H9 (cell line): ENCODE measurements at regions not wholly inside any gene's neighbourhood (a gene's known extent, or its start where the extent isn't known, plus 50 kb on each side); places are given as distances from the start of the nearest gene placed in this dataset.
"Not testable (repeated sequence)": the region's sequence is repeated elsewhere in the genome, so short reads cannot be mapped to it uniquely, and the experiment has no call there.

Experiments used
- DNase-seq: peaks from one replicate; pipeline ENCODE4 v3.0.0-alpha.2; 2017
- H2AFZ ChIP-seq: one replicate; pipeline ENCODE4 v1.6.1; 2013; ENCODE audit warnings: mild to moderate bottlenecking, low read length, control low read depth, moderate library complexity
- H2AK5ac ChIP-seq: 2 replicates; pipeline ENCODE4 v1.6.1; 2013; ENCODE audit warnings: low read length, control low read depth, mixed read lengths; ENCODE audit not compliant: insufficient read length
- H2BK120ac ChIP-seq: one replicate; pipeline ENCODE4 v1.6.1; 2013; ENCODE audit warnings: low read depth, mild to moderate bottlenecking, low read length, control low read depth, inconsistent platforms; ENCODE audit not compliant: poor library complexity, severe bottlenecking
- H2BK12ac ChIP-seq: 2 replicates; pipeline ENCODE4 v1.6.1; 2013; ENCODE audit warnings: low read length, control low read depth, mixed read lengths, low read depth; ENCODE audit not compliant: insufficient read length
- H2BK15ac ChIP-seq: 2 replicates; pipeline ENCODE4 v1.6.1; 2013; ENCODE audit warnings: low read depth, low read length, control low read depth
- H2BK20ac ChIP-seq: one replicate; pipeline ENCODE4 v1.6.1; 2013; ENCODE audit warnings: low read depth, mild to moderate bottlenecking, low read length, control low read depth, inconsistent platforms; ENCODE audit not compliant: poor library complexity, severe bottlenecking
- H2BK5ac ChIP-seq: 2 replicates; pipeline ENCODE4 v1.6.1; 2013; ENCODE audit warnings: low read length, control low read depth, mixed read lengths; ENCODE audit not compliant: insufficient read length
- H3K14ac ChIP-seq: 2 replicates; pipeline ENCODE4 v1.6.1; 2013; ENCODE audit warnings: low read length, control low read depth; ENCODE audit not compliant: insufficient read depth
- H3K18ac ChIP-seq: 2 replicates; pipeline ENCODE4 v1.6.1; 2013; ENCODE audit warnings: low read depth, mild to moderate bottlenecking, mixed read lengths, low read length, control low read depth; ENCODE audit not compliant: insufficient read length
- H3K23ac ChIP-seq: 2 replicates; pipeline ENCODE4 v1.6.1; 2013; ENCODE audit warnings: low read length, control low read depth, mixed read lengths, low read depth; ENCODE audit not compliant: insufficient read length
- H3K23me2 ChIP-seq: 2 replicates; pipeline ENCODE4 v1.6.1; 2013; ENCODE audit warnings: low read depth, mild to moderate bottlenecking, mixed read lengths, low read length, control low read depth; ENCODE audit not compliant: insufficient read length, poor library complexity, severe bottlenecking
- H3K27ac ChIP-seq: 2 replicates; pipeline ENCODE4 v1.5.1; 2013; ENCODE audit warnings: low read length, control low read depth, mixed read lengths, low read depth; ENCODE audit not compliant: insufficient read length
- H3K27me3 ChIP-seq: 2 replicates; pipeline ENCODE4 v1.6.1; 2013; ENCODE audit warnings: low read length, control low read depth, inconsistent platforms; ENCODE audit not compliant: insufficient read depth
- H3K4ac ChIP-seq: 2 replicates; pipeline ENCODE4 v1.6.1; 2013; ENCODE audit warnings: low read depth, mild to moderate bottlenecking, control low read depth, inconsistent platforms, low read length, moderate library complexity
- H3K4me1 ChIP-seq: 2 replicates; pipeline ENCODE4 v1.6.1; 2013; ENCODE audit warnings: low read length, control low read depth, inconsistent platforms; ENCODE audit not compliant: insufficient read depth
- H3K4me2 ChIP-seq: 2 replicates; pipeline ENCODE4 v1.6.1; 2013; ENCODE audit warnings: low read length, control low read depth, mixed read lengths; ENCODE audit not compliant: insufficient read length, insufficient read depth
- H3K56ac ChIP-seq: 2 replicates; pipeline ENCODE4 v1.6.1; 2013; ENCODE audit warnings: low read depth, mild to moderate bottlenecking, mixed read lengths, low read length, control low read depth; ENCODE audit not compliant: insufficient read length
- H3K79me1 ChIP-seq: 2 replicates; pipeline ENCODE4 v1.6.1; 2013; ENCODE audit warnings: low read depth, mild to moderate bottlenecking, moderate library complexity, low read length, control low read depth, inconsistent platforms; ENCODE audit not compliant: insufficient read depth, poor library complexity, severe bottlenecking
- H3K79me2 ChIP-seq: 2 replicates; pipeline ENCODE4 v1.6.1; 2013; ENCODE audit warnings: low read length, control low read depth, inconsistent platforms; ENCODE audit not compliant: insufficient read depth
- H3K9ac ChIP-seq: 2 replicates; pipeline ENCODE4 v1.6.1; 2013; ENCODE audit warnings: low read length, control low read depth, mixed read lengths; ENCODE audit not compliant: insufficient read length; ENCODE audit errors: extremely low read depth
- H3K9me3 ChIP-seq: one replicate; pipeline ENCODE4 v1.6.1; 2013; ENCODE audit warnings: low read depth, low read length, inconsistent platforms; ENCODE audit not compliant: control insufficient read depth
- H3T11ph ChIP-seq: one replicate; pipeline ENCODE4 v1.6.1; 2013; ENCODE audit warnings: mild to moderate bottlenecking, low read length, control low read depth, inconsistent platforms
- H4K20me1 ChIP-seq: one replicate; pipeline ENCODE4 v1.6.1; 2013; ENCODE audit not compliant: control insufficient read depth, insufficient read length, insufficient read depth
- H4K5ac ChIP-seq: 2 replicates; pipeline ENCODE4 v1.6.1; 2013; ENCODE audit warnings: low read depth, mild to moderate bottlenecking, mixed read lengths, low read length, control low read depth; ENCODE audit not compliant: insufficient read length
- H4K8ac ChIP-seq: replicated peaks from 2 replicates; pipeline ENCODE4 v1.6.1; 2013; ENCODE audit warnings: low read length, control low read depth, mixed read lengths, low read depth; ENCODE audit not compliant: insufficient read length
- H4K91ac ChIP-seq: 2 replicates; pipeline ENCODE4 v1.6.1; 2013; ENCODE audit warnings: low read depth, mild to moderate bottlenecking, moderate library complexity, mixed read lengths, low read length, control low read depth; ENCODE audit not compliant: insufficient read length
- H3K27ac Mint-ChIP-seq, 3 experiments: 2 replicates in 2 of 3; 3 replicates in 1 of 3; pipeline ENCODE4 v1.8.0; 2020 to 2021; ENCODE audit warnings: mixed read lengths in 3 of 3, mild to moderate bottlenecking in 1 of 3, moderate library complexity in 1 of 3
- H3K27me3 Mint-ChIP-seq: 2 replicates; pipeline ENCODE4 v1.8.0; 2021; ENCODE audit warnings: low read depth, mild to moderate bottlenecking, moderate library complexity, mixed read lengths
- H3K36me3 Mint-ChIP-seq, 3 experiments: 2 replicates in 2 of 3; 3 replicates in 1 of 3; pipeline ENCODE4 v1.8.0; 2020 to 2021; ENCODE audit warnings: low read depth in 3 of 3, mixed read lengths in 3 of 3; ENCODE audit not compliant: insufficient read depth in 1 of 3
- H3K4me1 Mint-ChIP-seq, 2 experiments: 2 replicates each; pipeline ENCODE4 v1.8.0; 2020; ENCODE audit warnings: mixed read lengths in 2 of 2
- H3K4me3 Mint-ChIP-seq, 2 experiments: 2 replicates in 1 of 2; 3 replicates in 1 of 2; pipeline ENCODE4 v1.8.0; 2020 to 2021; ENCODE audit warnings: mild to moderate bottlenecking in 2 of 2, mixed read lengths in 2 of 2, moderate library complexity in 1 of 2
- H3K9me3 Mint-ChIP-seq, 2 experiments: 2 replicates in 1 of 2; 3 replicates in 1 of 2; pipeline ENCODE4 v1.8.0; 2020; ENCODE audit warnings: mild to moderate bottlenecking in 2 of 2, mixed read lengths in 2 of 2, moderate library complexity in 1 of 2
- WGBS: extraction: QIAGEN DNeasy Blood & Tissue Kit; methylation state at CpG from one replicate; pipeline ENCODE4 v1.1.7; 2013; ENCODE audit warnings: missing lambda C conversion rate, low lambda C conversion rate, mixed read lengths; ENCODE audit not compliant: insufficient read length; ENCODE audit errors: extremely low coverage; 5-methylcytosine and 5-hydroxymethylcytosine counted together

GRCh38 chr1:224005973-224006372 is 107.9 kb upstream of the FBXO28 start:
- H2BK15ac ChIP-seq, H3K4me1 Mint-ChIP-seq, H3K4me3 Mint-ChIP-seq, H3K9me3 ChIP-seq, H3K4me2 ChIP-seq, H3K27ac ChIP-seq, H3T11ph ChIP-seq, H4K8ac ChIP-seq, H3K56ac ChIP-seq, H2AK5ac ChIP-seq, H3K9ac ChIP-seq, H4K5ac ChIP-seq, H4K91ac ChIP-seq, H2BK120ac ChIP-seq, H3K4me1 ChIP-seq, H3K14ac ChIP-seq, H3K27me3 ChIP-seq, H4K20me1 ChIP-seq, H3K18ac ChIP-seq, H3K4ac ChIP-seq, H2BK12ac ChIP-seq, H3K79me2 ChIP-seq, H3K23ac ChIP-seq, H3K23me2 ChIP-seq, H2AFZ ChIP-seq, H3K27ac Mint-ChIP-seq, DNase-seq, H2BK20ac ChIP-seq, H2BK5ac ChIP-seq, H3K27me3 Mint-ChIP-seq, H3K79me1 ChIP-seq: not testable (repeated sequence)
- whole genome bisulfite sequencing = no CpG with 5 or more reads among the region's 3 CpGs
- Mint-ChIP-seq H3K36me3 (peaks cover 41 to 48% (median 47%) of the 10 kb centered on the region in 3 experiments), H3K9me3 (peaks cover 32 to 34% of the 10 kb centered on the region in 2 experiments)
